SH-SY5Y (cell line): ENCODE measurements at regions not wholly inside any gene's neighbourhood (a gene's known extent, or its start where the extent isn't known, plus 50 kb on each side); places are given as distances from the start of the nearest gene placed in this dataset.

Experiments
- GATA2 ChIP-seq: IDR thresholded peaks from 2 replicates; pipeline ENCODE4 v1.6.1; 2011; ENCODE audit warnings: mild to moderate bottlenecking, low read depth, low read length
- GATA3 ChIP-seq: IDR thresholded peaks from 2 replicates; pipeline ENCODE4 v1.6.1; 2011; ENCODE audit warnings: low read depth, mild to moderate bottlenecking, low read length, moderate library complexity

- TF ChIP-seq GATA2 (no peak), GATA3 (no peak)
Measured at GRCh38 chr11:37468344-37468743, 870.3 kb upstream of the RAG2 start.
